ACC112 (cell line): ENCODE measurements at regions not wholly inside any gene's neighbourhood (a gene's known extent, or its start where the extent isn't known, plus 50 kb on each side); places are given as distances from the start of the nearest gene placed in this dataset.

Source experiments
- H2AFZ ChIP-seq: fragments of 200-600 bp; sonication (generic); one replicate; pipeline ENCODE4 v1.6.0; 2017; ENCODE audit warnings: antibody characterized with exemption, low read length; ENCODE audit not compliant: unreplicated experiment
- H3K27ac ChIP-seq: fragments of 200-600 bp; sonication (generic); 2 replicates; pipeline ENCODE4 v1.5.1; 2014; ENCODE audit warnings: low read depth, mild to moderate bottlenecking, antibody characterized with exemption, low read length, moderate library complexity
- H3K27me3 ChIP-seq: fragments of 200-600 bp; sonication (generic); 2 replicates; pipeline ENCODE4 v1.6.1; 2014; ENCODE audit warnings: mild to moderate bottlenecking, antibody characterized with exemption, low read length, moderate library complexity, mixed read lengths; ENCODE audit not compliant: insufficient read depth
- H3K36me3 ChIP-seq: fragments of 200-600 bp; sonication (generic); 2 replicates; pipeline ENCODE4 v1.6.1; 2016; ENCODE audit warnings: mild to moderate bottlenecking, antibody characterized with exemption, low read length, moderate library complexity, mixed read lengths; ENCODE audit not compliant: insufficient read depth
- H3K4me1 ChIP-seq: fragments of 200-600 bp; sonication (generic); one replicate; pipeline ENCODE4 v1.6.1; 2016; ENCODE audit warnings: low read length, mixed read lengths; ENCODE audit not compliant: insufficient read depth, unreplicated experiment, control insufficient read depth
- H3K4me3 ChIP-seq: fragments of 200-600 bp; sonication (generic); 2 replicates; pipeline ENCODE4 v1.5.1; 2014; ENCODE audit warnings: mild to moderate bottlenecking, low read depth, low read length
- H3K79me2 ChIP-seq: fragments of 200-600 bp; sonication (generic); one replicate; pipeline ENCODE4 v1.6.0; 2016; ENCODE audit warnings: low read length; ENCODE audit not compliant: control insufficient read depth, unreplicated experiment, insufficient read depth

- H2AFZ ChIP-seq, result no peak overlapping the region
- H3K4me3 ChIP-seq, result no peak overlapping the region
- H3K27me3 ChIP-seq, result no peaks in the 10 kb centered on the region
- H3K4me1 ChIP-seq, result no peaks in the 10 kb centered on the region
- H3K36me3 ChIP-seq, result no peaks in the 10 kb centered on the region
- H3K79me2 ChIP-seq, result no peaks in the 10 kb centered on the region
- H3K27ac ChIP-seq, result no peak overlapping the region
Measured at GRCh38 chr2:30356776-30357175, 90.3 kb upstream of the LCLAT1 start.

GRCh38 chr2:30358351-30358750, 88.7 kb upstream of the LCLAT1 start:
- H3K4me1 ChIP-seq, result peaks cover 13% of the 10 kb centered on the region
- H3K79me2 ChIP-seq, result no peaks in the 10 kb centered on the region
- no peaks in the 10 kb centered on the region for H3K27me3 ChIP-seq
- H3K4me3 ChIP-seq, result no peak overlapping the region
- H3K27ac ChIP-seq, result no peak overlapping the region
- no peaks in the 10 kb centered on the region for H3K36me3 ChIP-seq
- H2AFZ ChIP-seq, result no peak overlapping the region

- Histone ChIP-seq H3K4me3 (no peak overlapping the region), H3K36me3 (no peaks in the 10 kb centered on the region), H2AFZ (no peak overlapping the region), H3K27me3 (no peaks in the 10 kb centered on the region), H3K27ac (no peak overlapping the region), H3K79me2 (no peaks in the 10 kb centered on the region), H3K4me1 (peaks cover 13% of the 10 kb centered on the region)
Measured at GRCh38 chr2:30358842-30359241, 88.2 kb upstream of the LCLAT1 start.

- Histone ChIP-seq H2AFZ (no peak overlapping the region), H3K27ac (no peak overlapping the region), H3K27me3 (no peaks in the 10 kb centered on the region)
Measured at GRCh38 chr2:30359644-30360167, 87.3 kb upstream of the LCLAT1 start.

GRCh38 chr2:30361751-30362394, 85.2 kb upstream of the LCLAT1 start:
- Histone ChIP-seq H3K27ac (peak overlapping the region; percentile 32; the same call in 1 of the 2 replicates), H3K4me1 (peaks cover 13% of the 10 kb centered on the region), H2AFZ (no peak overlapping the region), H3K4me3 (no peak overlapping the region), H3K27me3 (no peaks in the 10 kb centered on the region), H3K36me3 (no peaks in the 10 kb centered on the region), H3K79me2 (no peaks in the 10 kb centered on the region)

More at GRCh38 chr2:30359644-30360167, 87.3 kb upstream of the LCLAT1 start:
- no peaks in the 10 kb centered on the region for H3K79me2 ChIP-seq
- peaks cover 13% of the 10 kb centered on the region for H3K4me1 ChIP-seq
- no peaks in the 10 kb centered on the region for H3K36me3 ChIP-seq
- H3K4me3 ChIP-seq, result no peak overlapping the region

- Histone ChIP-seq H3K27me3 (no peaks in the 10 kb centered on the region), H3K27ac (peak overlapping the region; percentile 32; the same call in 1 of the 2 replicates), H3K79me2 (no peaks in the 10 kb centered on the region), H3K4me1 (peaks cover 13% of the 10 kb centered on the region), H3K36me3 (no peaks in the 10 kb centered on the region), H2AFZ (peak overlapping the region; percentile 65), H3K4me3 (no peak overlapping the region)
Measured at GRCh38 chr2:30362468-30363081, 84.5 kb upstream of the LCLAT1 start.

- no peaks in the 10 kb centered on the region for H3K79me2 ChIP-seq
- no peaks in the 10 kb centered on the region for H3K36me3 ChIP-seq
- no peak overlapping the region for H2AFZ ChIP-seq
- no peak overlapping the region for H3K27ac ChIP-seq
- no peak overlapping the region for H3K4me3 ChIP-seq
- no peaks in the 10 kb centered on the region for H3K27me3 ChIP-seq
- H3K4me1 ChIP-seq, result peaks cover 13% of the 10 kb centered on the region
Measured at GRCh38 chr2:30363406-30363805, 83.6 kb upstream of the LCLAT1 start.

- no peak overlapping the region for H3K27ac ChIP-seq
- no peaks in the 10 kb centered on the region for H3K36me3 ChIP-seq
- H3K79me2 ChIP-seq, result no peaks in the 10 kb centered on the region
- peaks cover 13% of the 10 kb centered on the region for H3K4me1 ChIP-seq
- H3K27me3 ChIP-seq, result no peaks in the 10 kb centered on the region
- no peak overlapping the region for H2AFZ ChIP-seq
- no peak overlapping the region for H3K4me3 ChIP-seq
Measured at GRCh38 chr2:30365201-30365600, 81.8 kb upstream of the LCLAT1 start.

GRCh38 chr2:30366199-30366691, 80.8 kb upstream of the LCLAT1 start:
- H3K27me3 ChIP-seq, result no peaks in the 10 kb centered on the region
- no peak overlapping the region for H3K4me3 ChIP-seq
- no peak overlapping the region for H3K27ac ChIP-seq
- H3K4me1 ChIP-seq, result peaks cover 13% of the 10 kb centered on the region
- no peaks in the 10 kb centered on the region for H3K36me3 ChIP-seq
- H2AFZ ChIP-seq, result no peak overlapping the region
- no peaks in the 10 kb centered on the region for H3K79me2 ChIP-seq

GRCh38 chr2:30367232-30368070, 79.6 kb upstream of the LCLAT1 start:
- no peaks in the 10 kb centered on the region for H3K36me3 ChIP-seq

More at GRCh38 chr2:30367232-30368070, 79.6 kb upstream of the LCLAT1 start:
- no peak overlapping the region for H3K4me3 ChIP-seq
- H3K27ac ChIP-seq, result no peak overlapping the region
- no peaks in the 10 kb centered on the region for H3K79me2 ChIP-seq
- H2AFZ ChIP-seq, result no peak overlapping the region
- H3K27me3 ChIP-seq, result no peaks in the 10 kb centered on the region
- peaks cover 8% of the 10 kb centered on the region for H3K4me1 ChIP-seq
